HG03159 (cell line): ENCODE measurements at regions not wholly inside any gene's neighbourhood (a gene's known extent, or its start where the extent isn't known, plus 50 kb on each side); places are given as distances from the start of the nearest gene placed in this dataset.
"Not testable (repeated sequence)": the region's sequence is repeated elsewhere in the genome, so short reads cannot be mapped to it uniquely, and the experiment has no call there.

Source experiments
- ATAC-seq: cut with Tn5 transposase; IDR thresholded peaks from one replicate; pipeline ENCODE4 v1.9.1; 2021; ENCODE audit warnings: mild to moderate bottlenecking, moderate library complexity; ENCODE audit not compliant: unreplicated experiment

GRCh38 chr6:140269591-140270165 is 895.2 kb upstream of the CITED2 start:
- ATAC-seq: no peak

GRCh38 chr6:140264431-140264830 is 890.0 kb upstream of the CITED2 start:
- no peak for ATAC-seq

GRCh38 chr6:140258302-140258701 is 883.9 kb upstream of the CITED2 start:
- ATAC-seq: not testable (repeated sequence)

- ATAC-seq: no peak
Measured at GRCh38 chr6:140256248-140256647, 881.8 kb upstream of the CITED2 start.

- ATAC-seq: no peak
Measured at GRCh38 chr6:140253096-140253495, 878.6 kb upstream of the CITED2 start.

GRCh38 chr6:140252099-140252498 is 877.7 kb upstream of the CITED2 start:
- ATAC-seq: no peak

- ATAC-seq: no peak
Measured at GRCh38 chr6:140245296-140246040, 871.0 kb upstream of the CITED2 start.

GRCh38 chr6:140237251-140237650 is 862.8 kb upstream of the CITED2 start:
- no peak for ATAC-seq

- ATAC-seq: no peak
Measured at GRCh38 chr6:140236732-140237131, 862.3 kb upstream of the CITED2 start.

GRCh38 chr6:140230282-140230681 is 855.8 kb upstream of the CITED2 start:
- ATAC-seq: no peak

- ATAC-seq: no peak
Measured at GRCh38 chr6:140228491-140228890, 854.0 kb upstream of the CITED2 start.

GRCh38 chr6:140226637-140227036 is 852.2 kb upstream of the CITED2 start:
- no peak for ATAC-seq

- no peak for ATAC-seq
Measured at GRCh38 chr6:140225701-140226436, 851.4 kb upstream of the CITED2 start.

GRCh38 chr6:140217283-140217682 is 842.8 kb upstream of the CITED2 start:
- no peak for ATAC-seq

GRCh38 chr6:140209775-140210174 is 835.3 kb upstream of the CITED2 start:
- no peak for ATAC-seq

- no peak for ATAC-seq
Measured at GRCh38 chr6:140208286-140208685, 833.8 kb upstream of the CITED2 start.

- ATAC-seq: no peak
Measured at GRCh38 chr6:140205795-140206593, 831.5 kb upstream of the CITED2 start.

GRCh38 chr6:140204154-140204553 is 829.7 kb upstream of the CITED2 start:
- ATAC-seq: no peak

- no peak for ATAC-seq
Measured at GRCh38 chr6:140203661-140204147, 829.3 kb upstream of the CITED2 start.

- ATAC-seq: no peak
Measured at GRCh38 chr6:140202964-140203515, 828.6 kb upstream of the CITED2 start.
